Spleen (tissue), 11 donors: ENCODE measurements at regions not wholly inside any gene's neighbourhood (a gene's known extent, or its start where the extent isn't known, plus 50 kb on each side); places are given as distances from the start of the nearest gene placed in this dataset.

ENCODE experiments used
- DNase-seq: peaks from one replicate; pipeline ENCODE4 v3.0.0-alpha.2; 2020
- H3K27ac ChIP-seq, 8 donors: fragments of 200-600 bp; sonication (generic) in 7 of 8; 1 replicate in 4 of 8; 2 replicates in 4 of 8; pipeline versions ENCODE4 v1.5.0 to v1.8.0; 2016 to 2021; ENCODE audit warnings: inconsistent platforms in 4 of 8, mild to moderate bottlenecking in 4 of 8, moderate library complexity in 1 of 8
- H3K27me3 ChIP-seq, 7 donors: fragments of 200-600 bp; sonication (generic) in 6 of 7; replicated peaks in 1 of 7; 1 replicate in 4 of 7; 2 replicates in 3 of 7; pipeline versions ENCODE4 v1.5.0 to v1.8.0; 2016 to 2021; ENCODE audit warnings: inconsistent platforms in 3 of 7, mild to moderate bottlenecking in 1 of 7
- H3K36me3 ChIP-seq, 6 donors: fragments of 200-600 bp; sonication (generic) in 5 of 6; 1 replicate in 4 of 6; 2 replicates in 2 of 6; pipeline versions ENCODE4 v1.5.0 to v1.8.0; 2016 to 2021; ENCODE audit warnings: inconsistent platforms in 2 of 6
- H3K4me1 ChIP-seq, 6 donors: fragments of 200-600 bp; sonication (generic) in 5 of 6; 1 replicate in 3 of 6; 2 replicates in 3 of 6; pipeline versions ENCODE4 v1.5.0 to v1.8.0; 2016 to 2021; ENCODE audit warnings: inconsistent platforms in 3 of 6
- H3K4me3 ChIP-seq, 8 donors: fragments of 200-600 bp; sonication (generic) in 7 of 8; 1 replicate in 4 of 8; 2 replicates in 4 of 8; pipeline versions ENCODE4 v1.5.0 to v1.8.0; 2016 to 2021; ENCODE audit warnings: inconsistent platforms in 4 of 8, mild to moderate bottlenecking in 4 of 8, moderate library complexity in 2 of 8
- H3K9me3 ChIP-seq, 8 donors: fragments of 200-600 bp; sonication (generic) in 7 of 8; 1 replicate in 4 of 8; 2 replicates in 4 of 8; pipeline versions ENCODE4 v1.5.0 to v1.8.0; 2016 to 2021; ENCODE audit warnings: inconsistent platforms in 4 of 8
- POLR2A ChIP-seq, 3 donors: fragments of 450-650 bp; IDR thresholded peaks; one replicate each; pipeline ENCODE4 v1.5.1; 2017; ENCODE audit warnings: antibody characterized with exemption in 3 of 3, mild to moderate bottlenecking in 1 of 3
- POLR2AphosphoS5 ChIP-seq, 3 donors: sonication (generic); formaldehyde crosslinking; IDR thresholded peaks; one replicate each; pipeline ENCODE4 v1.5.1; 2017; ENCODE audit warnings: antibody characterized with exemption in 3 of 3
- WGBS, 5 donors: extraction: QIAGEN DNeasy Blood & Tissue Kit in 3 of 5; methylation state at CpG; one replicate each; pipeline versions ENCODE4 v1.1.5 to v1.1.7; 2013 to 2018; 5-methylcytosine and 5-hydroxymethylcytosine counted together
- intact Hi-C: fragments of 100-400 bp; cut with DNase I; formaldehyde crosslinking; loops from one replicate; pipeline ENCODE4 v1.15.0; 2023; ENCODE audit warnings: low total_unique reads
- TF ChIP-seq, protein P1 (sequence below), 11 experiments: fragments of 200-600 bp in 7 of 11; fragments of 450-650 bp in 4 of 11; sonication (generic) in 4 of 11; IDR thresholded peaks in 8 of 11; conservative IDR thresholded peaks in 3 of 11; 1 replicate in 7 of 11; 2 replicates in 4 of 11; pipeline versions ENCODE4 v1.4.0 to v1.8.0; 2016 to 2021; ENCODE audit warnings: antibody characterized with exemption in 11 of 11, inconsistent platforms in 4 of 11, mild to moderate bottlenecking in 1 of 11
- donor health status: healthy with polysubstance abuse.
- donor health status: DM: no; HTN: no; CAD: no; lungs with moderate emphysema.
- donor health status: DM: no; HTN: no; CAD: no.
- donor health status: Bipolar disorder and iron deficiency.
- donor health status: healthy.
- donor health status: DM: no; HTN: no; CAD: no.
- donor health status: DM: yes; HTN: yes; CAD: no.

DNA sequence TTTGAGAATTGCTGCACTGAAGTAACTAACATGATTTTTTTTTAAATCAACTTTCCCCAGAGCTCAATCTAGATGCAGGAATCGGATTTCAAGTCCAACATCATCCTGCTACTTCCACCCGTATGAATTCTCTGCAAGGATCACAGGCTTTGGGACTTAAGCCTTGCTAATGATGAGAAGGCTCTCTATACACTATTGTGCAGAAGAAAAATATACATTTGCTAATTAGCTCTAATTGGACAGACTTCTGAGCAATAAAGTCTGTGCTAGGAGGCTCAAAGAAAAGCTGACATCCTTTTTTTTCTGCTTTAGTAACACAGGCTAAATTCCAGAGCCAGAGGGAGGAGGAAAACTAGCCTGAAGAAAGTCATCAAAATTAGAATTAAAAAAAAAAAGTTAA lies 433.6 kb downstream of the PMP22 start:
- WGBS, 5 donors, result 35 to 76% (median 61%) methylated on average over 2 of the region's 2 CpGs
- H3K9me3 ChIP-seq, result peaks cover 0 to 14% (median 1%) of the 10 kb centered on the region in 8 donors
- no peaks in the 10 kb centered on the region for H3K36me3 ChIP-seq
- intact Hi-C loops, result no loop called here
- H3K27me3 ChIP-seq, result peaks cover 0 to 3% (median 0%) of the 10 kb centered on the region in 7 donors
- DNase-seq, result no peak
- TF ChIP-seq, protein P1, sequence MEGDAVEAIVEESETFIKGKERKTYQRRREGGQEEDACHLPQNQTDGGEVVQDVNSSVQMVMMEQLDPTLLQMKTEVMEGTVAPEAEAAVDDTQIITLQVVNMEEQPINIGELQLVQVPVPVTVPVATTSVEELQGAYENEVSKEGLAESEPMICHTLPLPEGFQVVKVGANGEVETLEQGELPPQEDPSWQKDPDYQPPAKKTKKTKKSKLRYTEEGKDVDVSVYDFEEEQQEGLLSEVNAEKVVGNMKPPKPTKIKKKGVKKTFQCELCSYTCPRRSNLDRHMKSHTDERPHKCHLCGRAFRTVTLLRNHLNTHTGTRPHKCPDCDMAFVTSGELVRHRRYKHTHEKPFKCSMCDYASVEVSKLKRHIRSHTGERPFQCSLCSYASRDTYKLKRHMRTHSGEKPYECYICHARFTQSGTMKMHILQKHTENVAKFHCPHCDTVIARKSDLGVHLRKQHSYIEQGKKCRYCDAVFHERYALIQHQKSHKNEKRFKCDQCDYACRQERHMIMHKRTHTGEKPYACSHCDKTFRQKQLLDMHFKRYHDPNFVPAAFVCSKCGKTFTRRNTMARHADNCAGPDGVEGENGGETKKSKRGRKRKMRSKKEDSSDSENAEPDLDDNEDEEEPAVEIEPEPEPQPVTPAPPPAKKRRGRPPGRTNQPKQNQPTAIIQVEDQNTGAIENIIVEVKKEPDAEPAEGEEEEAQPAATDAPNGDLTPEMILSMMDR (IDR thresholded peaks at IDR 0.05 in 8 of 11, conservative IDR thresholded peaks at IDR 0.05 in 3 of 11), result no peak
- TF ChIP-seq POLR2AphosphoS5 (IDR thresholded peaks at IDR 0.05) (no peak), POLR2A (IDR thresholded peaks at IDR 0.05) (no peak)
- H3K4me3 ChIP-seq, result no peak overlapping the region
- H3K27ac ChIP-seq, result no peak overlapping the region
- H3K4me1 ChIP-seq, result peaks cover 0 to 7% (median 0%) of the 10 kb centered on the region in 6 donors

- Histone ChIP-seq H3K4me3 (no peak overlapping the region), H3K9me3 (peaks cover 0 to 22% (median 16%) of the 10 kb centered on the region in 8 donors), H3K36me3 (no peaks in the 10 kb centered on the region), H3K27me3 (peaks cover 0 to 3% (median 0%) of the 10 kb centered on the region in 7 donors), H3K27ac (no peak overlapping the region), H3K4me1 (no peaks in the 10 kb centered on the region)
- TF ChIP-seq POLR2AphosphoS5 (IDR thresholded peaks at IDR 0.05) (no peak), POLR2A (IDR thresholded peaks at IDR 0.05) (no peak)
- TF ChIP-seq, protein P1 (IDR thresholded peaks at IDR 0.05 in 8 of 11, conservative IDR thresholded peaks at IDR 0.05 in 3 of 11), result no peak
- WGBS, 5 donors, result 63 to 79% (median 71%) methylated on average over 6 of the region's 6 CpGs
- no peak for DNase-seq
- intact Hi-C loops, result no loop called here
These were observed 437.7 kb downstream of the PMP22 start for GRCh38 chr17:14827396-14827919.

DNA sequence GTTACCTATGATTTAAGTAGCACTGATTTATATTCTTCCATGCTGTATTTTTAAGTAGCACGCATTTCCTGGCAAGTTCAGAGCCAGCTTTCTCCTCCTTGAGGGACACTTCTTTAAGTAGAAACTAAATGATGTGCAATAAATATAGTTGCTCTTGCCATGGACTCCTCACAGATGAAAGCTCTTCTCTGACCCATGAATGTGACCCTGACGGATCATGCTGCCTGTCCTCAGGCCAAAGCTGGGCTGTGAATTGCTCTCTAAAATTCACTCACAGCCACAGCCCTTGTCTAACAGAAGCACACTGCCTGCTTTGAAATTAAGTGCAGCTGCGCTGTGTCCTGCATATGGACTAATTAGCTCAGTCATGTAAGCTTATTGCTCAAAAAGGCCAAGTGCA lies 438.8 kb downstream of the PMP22 start:
- no peak for DNase-seq
- intact Hi-C loops, result no loop called here
- Histone ChIP-seq H3K36me3 (no peaks in the 10 kb centered on the region), H3K27ac (no peak overlapping the region), H3K4me1 (no peaks in the 10 kb centered on the region), H3K27me3 (peaks cover 0 to 3% (median 0%) of the 10 kb centered on the region in 7 donors), H3K9me3 (peaks cover 0 to 22% (median 16%) of the 10 kb centered on the region in 8 donors), H3K4me3 (no peak overlapping the region)
- 65 to 83% (median 77%) methylated on average over 3 of the region's 3 CpGs for WGBS, 5 donors
- TF ChIP-seq, protein P1 (IDR thresholded peaks at IDR 0.05 in 8 of 11, conservative IDR thresholded peaks at IDR 0.05 in 3 of 11), result no peak
- no peak for TF ChIP-seq POLR2AphosphoS5 (IDR thresholded peaks at IDR 0.05)
- no peak for TF ChIP-seq POLR2A (IDR thresholded peaks at IDR 0.05)

- 81 to 88% (median 82%) methylated on average over 1 of the region's 1 CpG for WGBS, 5 donors
- H3K27ac ChIP-seq, result no peak overlapping the region
- intact Hi-C loops, result no loop called here
These were observed 446.7 kb downstream of the PMP22 start for GRCh38 chr17:14818469-14818868.

More at GRCh38 chr17:14818469-14818868, 446.7 kb downstream of the PMP22 start:
- Histone ChIP-seq H3K27me3 (peaks cover 0 to 6% (median 0%) of the 10 kb centered on the region in 7 donors), H3K4me3 (no peak overlapping the region), H3K9me3 (peaks cover 0 to 7% (median 0%) of the 10 kb centered on the region in 8 donors), H3K36me3 (no peaks in the 10 kb centered on the region), H3K4me1 (no peaks in the 10 kb centered on the region)
- TF ChIP-seq POLR2AphosphoS5 (IDR thresholded peaks at IDR 0.05), result no peak
- no peak for DNase-seq
